ENCODE measurements at regions not wholly inside any gene's neighbourhood (a gene's known extent, or its start where the extent isn't known, plus 50 kb on each side); places are given as distances from the start of the nearest gene placed in this dataset.

GRCh38 chr2:105567996-105568494, 169.2 kb upstream of the FHL2 start:
- intact Hi-C loops (cut with micrococcal nuclease) = no loop called here
- CTCF ChIA-PET = interaction anchor here (0.7 to 1.1 kb wide), 2 partner anchors 9 to 87 kb away, joined by 3 read pairs; no protein-coding TSS in a partner anchor
- Mint-ChIP-seq H3K27me3 (ENCODE audit: insufficient read depth, unreplicated experiment) (peaks cover 60% of the 10 kb centered on the region), H3K36me3 (ENCODE audit: insufficient read depth, unreplicated experiment) (no peaks in the 10 kb centered on the region), H3K4me3 (ENCODE audit: unreplicated experiment) (no peak overlapping the region), H3K4me1 (ENCODE audit: insufficient read depth, unreplicated experiment) (no peaks in the 10 kb centered on the region), H3K9me3 (ENCODE audit: unreplicated experiment) (no peaks in the 10 kb centered on the region), H3K27ac (ENCODE audit: low read depth, unreplicated experiment) (no peak overlapping the region)
- BruUV-seq (replicated peaks) = no TSS peak
- POLR2A ChIA-PET = no interaction called here
- DNase-seq (ENCODE audit: unreplicated experiment) = no peak
- no peak for TF ChIP-seq CTCF (IDR thresholded peaks at IDR 0.05; ENCODE audit: unreplicated experiment)

GRCh38 chr2:105563000-105563719, 164.3 kb upstream of the FHL2 start:
- no peak overlapping the region for H3K4me3 Mint-ChIP-seq (ENCODE audit: unreplicated experiment)
- TF ChIP-seq CTCF (IDR thresholded peaks at IDR 0.05; ENCODE audit: unreplicated experiment) = no peak
- ChIA-PET CTCF (interaction anchor here (0.6 to 1.6 kb wide), 3 partner anchors 11 to 1035 kb away, joined by 3 to 4 read pairs (median 4); no protein-coding TSS in a partner anchor), POLR2A (no interaction called here)
- no TSS peak for BruUV-seq (replicated peaks)
- intact Hi-C loops (cut with micrococcal nuclease) = no loop called here
- peaks cover 4% of the 10 kb centered on the region for H3K36me3 Mint-ChIP-seq (ENCODE audit: insufficient read depth, unreplicated experiment)
- peaks cover 57% of the 10 kb centered on the region for H3K27me3 Mint-ChIP-seq (ENCODE audit: insufficient read depth, unreplicated experiment)
- no peaks in the 10 kb centered on the region for H3K9me3 Mint-ChIP-seq (ENCODE audit: unreplicated experiment)
- H3K27ac Mint-ChIP-seq (ENCODE audit: low read depth, unreplicated experiment) = no peak overlapping the region
- no peak for DNase-seq (ENCODE audit: unreplicated experiment)
- no peaks in the 10 kb centered on the region for H3K4me1 Mint-ChIP-seq (ENCODE audit: insufficient read depth, unreplicated experiment)

- no peaks in the 10 kb centered on the region for H3K9me3 Mint-ChIP-seq (ENCODE audit: unreplicated experiment)
- DNase-seq (ENCODE audit: unreplicated experiment) = no peak
- CTCF ChIA-PET = interaction anchor here (0.5 to 1.2 kb wide), 4 partner anchors 10 to 129 kb away, joined by 3 to 4 read pairs (median 4); no protein-coding TSS in a partner anchor
- H3K36me3 Mint-ChIP-seq (ENCODE audit: insufficient read depth, unreplicated experiment) = peaks cover 4% of the 10 kb centered on the region
- no TSS peak for BruUV-seq (replicated peaks)
- no peak overlapping the region for H3K27ac Mint-ChIP-seq (ENCODE audit: low read depth, unreplicated experiment)
- no peaks in the 10 kb centered on the region for H3K4me1 Mint-ChIP-seq (ENCODE audit: insufficient read depth, unreplicated experiment)
- H3K27me3 Mint-ChIP-seq (ENCODE audit: insufficient read depth, unreplicated experiment) = peaks cover 57% of the 10 kb centered on the region
- H3K4me3 Mint-ChIP-seq (ENCODE audit: unreplicated experiment) = no peak overlapping the region
- POLR2A ChIA-PET = interaction anchor here (0.6 kb wide), 1 partner anchor 10 kb away, joined by 3 read pairs; no protein-coding TSS in a partner anchor
- TF ChIP-seq CTCF (IDR thresholded peaks at IDR 0.05; ENCODE audit: unreplicated experiment) = no peak
- intact Hi-C loops (cut with micrococcal nuclease) = no loop called here
Observed at GRCh38 chr2:105561401-105561800, 162.6 kb upstream of the FHL2 start.

- TF ChIP-seq CTCF (IDR thresholded peaks at IDR 0.05; ENCODE audit: unreplicated experiment) = no peak
- Mint-ChIP-seq H3K4me3 (ENCODE audit: unreplicated experiment) (no peak overlapping the region), H3K27ac (ENCODE audit: low read depth, unreplicated experiment) (no peak overlapping the region), H3K4me1 (ENCODE audit: insufficient read depth, unreplicated experiment) (no peaks in the 10 kb centered on the region), H3K9me3 (ENCODE audit: unreplicated experiment) (no peaks in the 10 kb centered on the region), H3K27me3 (ENCODE audit: insufficient read depth, unreplicated experiment) (peaks cover 67% of the 10 kb centered on the region), H3K36me3 (ENCODE audit: insufficient read depth, unreplicated experiment) (peaks cover 4% of the 10 kb centered on the region)
- BruUV-seq (replicated peaks) = no TSS peak
- no peak for DNase-seq (ENCODE audit: unreplicated experiment)
- ChIA-PET POLR2A (no interaction called here), CTCF (interaction anchor here (0.9 to 1.2 kb wide), 3 partner anchors 8 to 17 kb away, joined by 3 to 4 read pairs (median 3); no protein-coding TSS in a partner anchor)
- intact Hi-C loops (cut with micrococcal nuclease) = no loop called here
Observed at GRCh38 chr2:105560157-105560556, 161.3 kb upstream of the FHL2 start.
